ENCODE measurements at regions not wholly inside any gene's neighbourhood (a gene's known extent, or its start where the extent isn't known, plus 50 kb on each side); places are given as distances from the start of the nearest gene placed in this dataset.

DNA sequence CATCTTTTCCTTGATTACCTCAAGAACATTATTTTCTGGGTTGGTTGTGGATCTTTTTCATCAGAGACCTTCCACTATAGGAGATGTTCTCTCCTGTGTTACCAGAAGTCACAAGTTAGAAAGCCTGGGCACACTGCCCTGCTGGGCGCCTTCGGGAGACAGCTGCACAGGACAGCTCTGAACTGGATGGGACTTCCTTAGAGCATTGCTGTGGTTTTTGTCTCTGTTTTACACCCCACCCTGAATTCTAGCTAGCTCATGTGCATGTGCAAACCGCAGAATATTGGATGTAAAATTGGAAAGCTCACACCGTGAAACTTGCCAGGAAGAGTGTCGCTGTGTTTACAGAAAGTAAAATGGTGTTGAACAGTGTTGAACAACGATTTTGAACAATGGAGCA is 54.4 kb upstream of the SEC61G start:
- Histone ChIP-seq H3K36me3 (ENCODE audit: insufficient read depth in 1 of 2, low read depth in 1 of 2) (no peaks in the 10 kb centered on the region), H3K27me3 (ENCODE audit: insufficient read depth in 3 of 3, low read length in 2 of 3) (no peaks in the 10 kb centered on the region), H3K27ac (no peak overlapping the region), H3K9me3 (no peaks in the 10 kb centered on the region), H3K4me3 (no peak overlapping the region), H3K4me1 (peaks cover 8% of the 10 kb centered on the region)
- intact Hi-C loops (cut with DNase I) = no loop called here
- ATAC-seq (peak in 3 of 4 donors; percentile 45 to 55 (median 48)), DNase-seq (peak; percentile 50 to 68)
- WGBS, 3 donors = 20 to 23% (median 22%) methylated on average over 6 of the region's 6 CpGs
- TF ChIP-seq CTCF (IDR thresholded peaks at IDR 0.05) = no peak

DNA sequence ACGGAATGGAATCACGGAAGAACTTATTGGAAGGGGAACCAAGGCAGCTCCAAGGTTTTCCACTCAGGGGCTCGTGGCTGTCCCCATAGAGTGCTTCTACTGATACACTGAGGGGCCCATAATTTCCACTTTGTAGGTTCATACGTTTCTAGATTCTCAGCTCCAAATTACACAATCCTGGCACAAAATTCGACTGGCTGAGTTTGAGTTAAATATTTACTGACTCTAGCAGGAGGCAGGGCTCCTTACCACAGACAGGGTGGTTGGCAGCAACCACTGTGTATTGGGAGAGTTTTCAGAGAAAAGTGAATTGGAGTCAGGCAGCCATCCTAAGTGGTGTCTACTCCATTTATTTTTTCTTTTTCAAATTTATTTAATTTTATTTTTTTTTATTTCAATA is 55.4 kb upstream of the SEC61G start:
- no peak for ATAC-seq
- intact Hi-C loops (cut with DNase I) = no loop called here
- H3K4me1 ChIP-seq = peaks cover 8% of the 10 kb centered on the region

GRCh38 chr7:54817152-54817551 is 58.1 kb upstream of the SEC61G start:
- intact Hi-C loops (cut with DNase I) = no loop called here
- Histone ChIP-seq H3K27me3 (ENCODE audit: insufficient read depth in 3 of 3, low read length in 2 of 3) (no peaks in the 10 kb centered on the region), H3K36me3 (ENCODE audit: insufficient read depth in 1 of 2, low read depth in 1 of 2) (no peaks in the 10 kb centered on the region), H3K4me3 (no peak overlapping the region), H3K9me3 (no peaks in the 10 kb centered on the region), H3K27ac (no peak overlapping the region), H3K4me1 (peaks cover 5% of the 10 kb centered on the region)
- WGBS, 3 donors = 58 to 64% (median 62%) methylated on average over 5 of the region's 5 CpGs
- DNase-seq (no peak), ATAC-seq (no peak)
- TF ChIP-seq CTCF (IDR thresholded peaks at IDR 0.05) = no peak

More for the DNA sequence above, 55.4 kb upstream of the SEC61G start:
- Histone ChIP-seq H3K36me3 (ENCODE audit: insufficient read depth in 1 of 2, low read depth in 1 of 2) (no peaks in the 10 kb centered on the region), H3K9me3 (no peaks in the 10 kb centered on the region), H3K4me3 (no peak overlapping the region), H3K27me3 (ENCODE audit: insufficient read depth in 3 of 3, low read length in 2 of 3) (no peaks in the 10 kb centered on the region), H3K27ac (no peak overlapping the region)
- no peak for DNase-seq
- WGBS, 3 donors = 49 to 81% (median 50%) methylated on average over 5 of the region's 5 CpGs
- no peak for TF ChIP-seq CTCF (IDR thresholded peaks at IDR 0.05)

DNA sequence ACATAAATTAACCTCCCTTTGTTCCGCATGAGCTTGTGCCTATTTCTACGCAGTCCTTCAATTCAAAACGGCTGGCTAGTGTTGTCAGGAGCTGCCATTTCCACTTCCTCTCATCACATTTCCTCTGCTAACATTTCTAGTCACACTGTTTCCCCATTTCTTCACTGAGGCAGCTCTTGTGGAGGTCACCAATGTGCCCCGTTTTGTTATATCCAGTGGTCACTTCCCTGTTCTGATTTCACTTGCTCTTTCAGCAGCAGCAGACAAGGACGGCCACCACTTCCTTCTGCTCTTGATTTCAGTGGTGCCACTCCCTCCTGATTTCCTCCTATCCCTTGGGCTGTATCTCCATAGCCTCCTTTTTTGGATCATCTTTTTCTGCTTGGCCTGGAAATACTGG is 64.8 kb upstream of the SEC61G start:
- TF ChIP-seq CTCF (IDR thresholded peaks at IDR 0.05) = no peak
- H3K27me3 ChIP-seq (ENCODE audit: insufficient read depth in 3 of 3, low read length in 2 of 3) = no peaks in the 10 kb centered on the region
- DNase-seq (no peak), ATAC-seq (no peak)
- H3K4me3 ChIP-seq = no peak overlapping the region
- H3K27ac ChIP-seq = no peak overlapping the region
- no peaks in the 10 kb centered on the region for H3K9me3 ChIP-seq
- H3K4me1 ChIP-seq = no peaks in the 10 kb centered on the region
- WGBS, 3 donors = 42 to 60% (median 47%) methylated on average over 5 of the region's 5 CpGs
- intact Hi-C loops (cut with DNase I) = no loop called here
- H3K36me3 ChIP-seq (ENCODE audit: insufficient read depth in 1 of 2, low read depth in 1 of 2) = no peaks in the 10 kb centered on the region

DNA sequence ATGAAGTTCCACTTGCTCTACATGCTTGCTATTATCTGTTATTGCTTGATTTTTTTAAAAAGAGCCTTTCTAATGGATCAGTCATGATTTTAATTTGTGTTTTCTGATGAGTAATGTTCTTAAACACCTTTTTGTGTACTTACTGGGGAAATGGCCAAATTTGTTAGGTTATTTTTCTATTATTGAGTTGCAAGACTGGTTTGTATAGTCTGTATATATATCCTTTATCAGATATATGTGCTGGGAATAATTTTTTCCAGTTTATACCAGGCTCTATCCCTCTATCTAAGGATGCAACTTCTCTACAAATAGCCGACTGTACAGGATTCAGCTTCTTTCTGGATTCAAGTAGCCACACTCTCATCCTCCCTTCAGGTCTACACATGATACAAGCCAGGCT is 65.6 kb upstream of the SEC61G start:
- H3K27ac ChIP-seq = no peak overlapping the region
- ATAC-seq (no peak), DNase-seq (no peak)
- no peaks in the 10 kb centered on the region for H3K27me3 ChIP-seq (ENCODE audit: insufficient read depth in 3 of 3, low read length in 2 of 3)
- H3K9me3 ChIP-seq = no peaks in the 10 kb centered on the region
- no peaks in the 10 kb centered on the region for H3K36me3 ChIP-seq (ENCODE audit: insufficient read depth in 1 of 2, low read depth in 1 of 2)
- WGBS, 3 donors = 89 to 94% (median 92%) methylated on average over 1 of the region's 1 CpG
- no peak for TF ChIP-seq CTCF (IDR thresholded peaks at IDR 0.05)
- H3K4me3 ChIP-seq = no peak overlapping the region
- no peaks in the 10 kb centered on the region for H3K4me1 ChIP-seq
- intact Hi-C loops (cut with DNase I) = no loop called here
